C4-2B (cell line): ENCODE measurements at regions not wholly inside any gene's neighbourhood (a gene's known extent, or its start where the extent isn't known, plus 50 kb on each side); places are given as distances from the start of the nearest gene placed in this dataset.

Experiments
- ZFX ChIP-seq: fragments of 450-650 bp; IDR thresholded peaks from 2 replicates; pipeline ENCODE4 v1.6.1; 2017
- TF ChIP-seq, protein P1 (sequence below): fragments of 450-650 bp; conservative IDR thresholded peaks from 2 replicates; pipeline ENCODE4 v1.5.1; 2017; ENCODE audit warnings: mild to moderate bottlenecking

GRCh38 chr7:118572604-118573003, 348.1 kb downstream of the ANKRD7 start:
- TF ChIP-seq, protein P1, sequence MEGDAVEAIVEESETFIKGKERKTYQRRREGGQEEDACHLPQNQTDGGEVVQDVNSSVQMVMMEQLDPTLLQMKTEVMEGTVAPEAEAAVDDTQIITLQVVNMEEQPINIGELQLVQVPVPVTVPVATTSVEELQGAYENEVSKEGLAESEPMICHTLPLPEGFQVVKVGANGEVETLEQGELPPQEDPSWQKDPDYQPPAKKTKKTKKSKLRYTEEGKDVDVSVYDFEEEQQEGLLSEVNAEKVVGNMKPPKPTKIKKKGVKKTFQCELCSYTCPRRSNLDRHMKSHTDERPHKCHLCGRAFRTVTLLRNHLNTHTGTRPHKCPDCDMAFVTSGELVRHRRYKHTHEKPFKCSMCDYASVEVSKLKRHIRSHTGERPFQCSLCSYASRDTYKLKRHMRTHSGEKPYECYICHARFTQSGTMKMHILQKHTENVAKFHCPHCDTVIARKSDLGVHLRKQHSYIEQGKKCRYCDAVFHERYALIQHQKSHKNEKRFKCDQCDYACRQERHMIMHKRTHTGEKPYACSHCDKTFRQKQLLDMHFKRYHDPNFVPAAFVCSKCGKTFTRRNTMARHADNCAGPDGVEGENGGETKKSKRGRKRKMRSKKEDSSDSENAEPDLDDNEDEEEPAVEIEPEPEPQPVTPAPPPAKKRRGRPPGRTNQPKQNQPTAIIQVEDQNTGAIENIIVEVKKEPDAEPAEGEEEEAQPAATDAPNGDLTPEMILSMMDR: no peak
- TF ChIP-seq ZFX: no peak
